K562 (cell line): ENCODE measurements at regions not wholly inside any gene's neighbourhood (a gene's known extent, or its start where the extent isn't known, plus 50 kb on each side); places are given as distances from the start of the nearest gene placed in this dataset.

Source experiments
- ATAC-seq: fragments of 200-7000 bp; cut with Tn5 transposase; 3 replicates; pipeline ENCODE4 v1.9.1; 2020; ENCODE audit warnings: moderate library complexity
- BruUV-seq: library from RNA; stranded (reverse); fragments of 400-500 nt; replicated peaks from 2 replicates; lab custom pipeline; 2021; lab: Mats Ljungman, UMichigan
- CTCF ChIA-PET: fragments of 300-600 bp; formaldehyde crosslinking; extraction: SDS; loops from one replicate; lab custom pipeline; 2021; ENCODE audit warnings: low intra/inter-chr PET ratio; lab: Yijun Ruan, JAX
- POLR2A ChIA-PET: fragments of 300-600, 350-650 bp; sonication (Branson Sonifier 250); formaldehyde crosslinking; extraction: SDS; loops from one replicate; lab custom pipeline; 2021; ENCODE audit warnings: antibody characterized with exemption, inconsistent platforms; lab: Yijun Ruan, JAX
- DNase-seq, 4 experiments: peaks; one replicate each; pipeline versions ENCODE4 v3.0.0 to v3.0.0-alpha.2; 2011 to 2018; ENCODE audit warnings: low spot score in 3 of 4, mixed read lengths in 3 of 4; ENCODE audit errors: extremely low read depth in 1 of 4
- FAIRE-seq: peaks from 2 replicates; lab custom pipeline; 2011; peaks lifted over from hg19 to GRCh38; lab: Jason Lieb, UNC
- H2AFZ ChIP-seq: 2 replicates; pipeline ENCODE4 v1.6.0; 2011; ENCODE audit warnings: low read depth, low read length, control low read depth, inconsistent platforms
- H3K27ac ChIP-seq: fragments of 200-600 bp; 3 replicates; pipeline ENCODE4 v1.8.0; 2011; ENCODE audit warnings: low read depth, mild to moderate bottlenecking, control low read depth, inconsistent platforms, low read length, moderate library complexity, mixed read lengths; ENCODE audit errors: extremely low read depth
- H3K27me3 ChIP-seq, 2 experiments: fragments of 300-600 bp in 1 of 2; 2 replicates in 1 of 2; 3 replicates in 1 of 2; pipeline versions ENCODE4 v1.6.0 to v1.8.0; 2011; ENCODE audit warnings: inconsistent platforms in 2 of 2, low read length in 2 of 2, mild to moderate bottlenecking in 1 of 2, mixed read lengths in 1 of 2, moderate library complexity in 1 of 2; ENCODE audit not compliant: control insufficient read depth in 2 of 2, insufficient read depth in 2 of 2
- H3K36me3 ChIP-seq: fragments of 300-600 bp; 3 replicates; pipeline ENCODE4 v1.8.0; 2011; ENCODE audit warnings: mild to moderate bottlenecking, low read length, inconsistent platforms; ENCODE audit not compliant: control insufficient read depth, insufficient read depth
- H3K4me1 ChIP-seq, 2 experiments: fragments of 200-600 bp in 1 of 2; replicated peaks in 1 of 2; 2 replicates in 1 of 2; 3 replicates in 1 of 2; pipeline versions ENCODE4 v1.5.1 to v1.8.0; 2011; ENCODE audit warnings: inconsistent platforms in 2 of 2, low read length in 2 of 2, mild to moderate bottlenecking in 1 of 2, mixed read lengths in 1 of 2, moderate library complexity in 1 of 2; ENCODE audit not compliant: control insufficient read depth in 2 of 2, insufficient read depth in 2 of 2
- H3K4me2 ChIP-seq: 2 replicates; pipeline ENCODE4 v1.6.1; 2011; ENCODE audit warnings: low read length, control low read depth, inconsistent platforms, mixed read lengths; ENCODE audit not compliant: insufficient read depth
- H3K4me3 ChIP-seq: fragments of 200-600 bp; sonication (generic), shearing (Covaris generic); 2 replicates; pipeline ENCODE4 v1.5.1; 2016; ENCODE audit warnings: control low read depth, inconsistent platforms
- H3K79me2 ChIP-seq: fragments of 200-600 bp; 3 replicates; pipeline ENCODE4 v1.8.0; 2011; ENCODE audit warnings: low read length, inconsistent platforms; ENCODE audit not compliant: control insufficient read depth, insufficient read depth
- H3K9ac ChIP-seq, 2 experiments: 2 replicates each; pipeline versions ENCODE4 v1.6.0 to v1.6.1; 2011; ENCODE audit warnings: low read depth in 2 of 2, low read length in 2 of 2, control low read depth in 1 of 2, inconsistent platforms in 1 of 2, mild to moderate bottlenecking in 1 of 2, mixed read lengths in 1 of 2; ENCODE audit not compliant: insufficient read depth in 1 of 2
- H3K9me1 ChIP-seq: one replicate; pipeline ENCODE4 v1.6.0; 2011; ENCODE audit warnings: inconsistent platforms, mild to moderate bottlenecking, low read length, moderate library complexity; ENCODE audit not compliant: control insufficient read depth, insufficient read depth
- H3K9me3 ChIP-seq: replicated peaks from 2 replicates; pipeline ENCODE4 v1.5.1; 2011; ENCODE audit warnings: low read depth, low read length, inconsistent platforms; ENCODE audit not compliant: control insufficient read depth, insufficient read depth
- H4K20me1 ChIP-seq: replicated peaks from 2 replicates; pipeline ENCODE4 v1.6.1; 2011; ENCODE audit warnings: low read length, inconsistent platforms, mixed read lengths; ENCODE audit not compliant: control insufficient read depth, insufficient read depth
- NFIX ChIP-seq: fragments of 250-450 bp; sonication (Bioruptor Pico); IDR thresholded peaks from 2 replicates; pipeline ENCODE4 v1.4.0; 2020; ENCODE audit warnings: low read depth, mild to moderate bottlenecking, moderate library complexity
- NONO ChIP-seq, 2 experiments: fragments of 200-400 bp in 1 of 2; fragments of 450-650 bp in 1 of 2; formaldehyde crosslinking in 1 of 2; IDR thresholded peaks; 2 replicates each; pipeline ENCODE4 v1.6.1; 2017; ENCODE audit warnings: low read depth in 2 of 2, mild to moderate bottlenecking in 2 of 2, moderate library complexity in 2 of 2, low read length in 1 of 2
- XRCC3 ChIP-seq: fragments of 450-650 bp; IDR thresholded peaks from 2 replicates; pipeline ENCODE4 v1.6.1; 2017; ENCODE audit warnings: mild to moderate bottlenecking, moderate library complexity
- ZBTB43 ChIP-seq: sonication (generic); formaldehyde crosslinking; IDR thresholded peaks from 2 replicates; pipeline ENCODE4 v1.8.0; 2023; ENCODE audit warnings: mild to moderate bottlenecking, missing genetic modification reagents
- ZNF431 ChIP-seq: sonication (generic); formaldehyde crosslinking; IDR thresholded peaks from 2 replicates; pipeline ENCODE4 v1.8.0; 2022; ENCODE audit warnings: mild to moderate bottlenecking, missing genetic modification reagents
- WGBS: fragments of 100-300 bp; shearing (Covaris generic); methylation state at CpG from one replicate; pipeline ENCODE4 v1.1.6; 2016; ENCODE audit warnings: low coverage, mixed read lengths; ENCODE audit not compliant: insufficient coverage; ENCODE audit errors: missing lambda C conversion rate; 5-methylcytosine and 5-hydroxymethylcytosine counted together
- in situ Hi-C: fragments of 300-500 bp; cut with MboI; formaldehyde crosslinking; loops from 4 replicates; pipeline ENCODE4 v1.15.0; 2018; ENCODE audit warnings: inconsistent platforms, mixed read lengths
- intact Hi-C: fragments of 100-400 bp; cut with micrococcal nuclease; formaldehyde crosslinking; loops from 2 replicates; pipeline ENCODE4 v1.14.2; 2022
- TF ChIP-seq, protein P1 (sequence below): fragments of 450-650 bp; IDR thresholded peaks from 2 replicates; pipeline ENCODE4 v1.6.1; 2018; ENCODE audit not compliant: partially characterized antibody

GRCh38 chr14:105838107-105838506 lies 311.7 kb downstream of the TMEM121 start (continued):
- TF ChIP-seq ZBTB43 (CRISPR knock-in tag) (no peak), NFIX (no peak), NONO (IDR thresholded peaks at IDR 0.05; ENCODE audit: low read depth in 2 of 2, low read length in 1 of 2) (no peak)

DNA sequence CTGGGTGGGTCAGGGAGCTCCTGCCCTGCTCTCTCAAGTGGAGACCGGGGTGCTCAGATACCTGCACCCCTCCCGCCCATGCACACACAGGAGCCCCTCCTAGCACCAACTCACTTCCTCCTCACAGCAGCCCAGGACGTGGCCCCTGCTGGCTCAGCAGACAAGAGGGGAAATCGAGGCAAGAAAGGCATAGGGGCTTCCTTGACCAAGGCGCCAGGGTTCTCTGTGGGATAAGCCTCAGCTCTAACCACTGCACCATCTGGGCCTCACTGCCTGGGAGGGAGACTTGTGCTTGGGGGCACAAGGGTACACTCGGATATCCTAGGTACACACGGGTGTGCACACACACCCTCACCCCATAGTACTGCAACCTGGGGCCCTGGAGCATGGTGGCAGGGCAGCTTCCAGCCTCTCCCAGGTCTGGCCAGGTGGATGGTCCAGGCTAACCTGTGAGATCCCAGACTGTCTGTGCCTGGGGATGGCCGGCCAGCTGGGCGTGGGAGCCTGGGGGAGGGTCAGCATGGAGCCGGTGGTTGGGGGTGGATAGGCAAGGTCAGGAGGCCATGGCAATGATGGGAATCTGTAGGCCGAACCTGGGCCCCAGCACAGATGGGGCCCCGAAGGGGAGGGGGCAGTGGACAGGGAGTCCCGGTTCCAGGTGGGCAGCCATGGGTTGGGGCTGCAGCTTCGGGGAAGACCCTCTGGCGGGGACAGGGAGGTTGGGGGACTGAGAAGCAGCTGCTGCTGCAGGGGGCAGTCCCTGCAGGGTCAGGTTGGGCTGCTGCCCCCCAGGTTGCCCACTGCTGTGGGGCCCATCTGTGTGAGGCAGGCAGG lies 312.4 kb downstream of the TMEM121 start:
- in situ Hi-C loops (no loop called here), intact Hi-C loops (no loop called here)
- Histone ChIP-seq H4K20me1 (no peaks in the 10 kb centered on the region), H3K4me2 (no peak overlapping the region), H3K79me2 (no peaks in the 10 kb centered on the region), H3K9me1 (no peaks in the 10 kb centered on the region), H3K36me3 (no peaks in the 10 kb centered on the region), H3K27me3 (no peaks in the 10 kb centered on the region; a peak in 1 of 5 replicates), H3K4me1 (no peaks in the 10 kb centered on the region), H3K9me3 (no peaks in the 10 kb centered on the region), H3K27ac (no peak overlapping the region), H2AFZ (no peak overlapping the region), H3K9ac (no peak overlapping the region), H3K4me3 (no peak overlapping the region)
- ChIA-PET POLR2A (no interaction called here), CTCF (no interaction called here)
- 3% methylated on average over 11 of the region's 15 CpGs for WGBS
- no peak for DNase-seq
- no peak for ATAC-seq
- no TSS peak for BruUV-seq
- no peak for TF ChIP-seq ZNF431 (CRISPR knock-in tag)
- TF ChIP-seq, protein P1, sequence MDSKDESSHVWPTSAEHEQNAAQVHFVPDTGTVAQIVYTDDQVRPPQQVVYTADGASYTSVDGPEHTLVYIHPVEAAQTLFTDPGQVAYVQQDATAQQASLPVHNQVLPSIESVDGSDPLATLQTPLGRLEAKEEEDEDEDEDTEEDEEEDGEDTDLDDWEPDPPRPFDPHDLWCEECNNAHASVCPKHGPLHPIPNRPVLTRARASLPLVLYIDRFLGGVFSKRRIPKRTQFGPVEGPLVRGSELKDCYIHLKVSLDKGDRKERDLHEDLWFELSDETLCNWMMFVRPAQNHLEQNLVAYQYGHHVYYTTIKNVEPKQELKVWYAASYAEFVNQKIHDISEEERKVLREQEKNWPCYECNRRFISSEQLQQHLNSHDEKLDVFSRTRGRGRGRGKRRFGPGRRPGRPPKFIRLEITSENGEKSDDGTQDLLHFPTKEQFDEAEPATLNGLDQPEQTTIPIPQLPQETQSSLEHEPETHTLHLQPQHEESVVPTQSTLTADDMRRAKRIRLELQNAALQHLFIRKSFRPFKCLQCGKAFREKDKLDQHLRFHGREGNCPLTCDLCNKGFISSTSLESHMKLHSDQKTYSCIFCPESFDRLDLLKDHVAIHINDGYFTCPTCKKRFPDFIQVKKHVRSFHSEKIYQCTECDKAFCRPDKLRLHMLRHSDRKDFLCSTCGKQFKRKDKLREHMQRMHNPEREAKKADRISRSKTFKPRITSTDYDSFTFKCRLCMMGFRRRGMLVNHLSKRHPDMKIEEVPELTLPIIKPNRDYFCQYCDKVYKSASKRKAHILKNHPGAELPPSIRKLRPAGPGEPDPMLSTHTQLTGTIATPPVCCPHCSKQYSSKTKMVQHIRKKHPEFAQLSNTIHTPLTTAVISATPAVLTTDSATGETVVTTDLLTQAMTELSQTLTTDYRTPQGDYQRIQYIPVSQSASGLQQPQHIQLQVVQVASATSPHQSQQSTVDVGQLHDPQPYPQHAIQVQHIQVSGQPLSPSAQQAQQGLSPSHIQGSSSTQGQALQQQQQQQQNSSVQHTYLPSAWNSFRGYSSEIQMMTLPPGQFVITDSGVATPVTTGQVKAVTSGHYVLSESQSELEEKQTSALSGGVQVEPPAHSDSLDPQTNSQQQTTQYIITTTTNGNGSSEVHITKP = no peak
- no peak for TF ChIP-seq XRCC3
- no peak for FAIRE-seq
